ENCODE measurements at regions not wholly inside any gene's neighbourhood (a gene's known extent, or its start where the extent isn't known, plus 50 kb on each side); places are given as distances from the start of the nearest gene placed in this dataset.
"Not testable (repeated sequence)": the region's sequence is repeated elsewhere in the genome, so short reads cannot be mapped to it uniquely, and the experiment has no call there.

DNA sequence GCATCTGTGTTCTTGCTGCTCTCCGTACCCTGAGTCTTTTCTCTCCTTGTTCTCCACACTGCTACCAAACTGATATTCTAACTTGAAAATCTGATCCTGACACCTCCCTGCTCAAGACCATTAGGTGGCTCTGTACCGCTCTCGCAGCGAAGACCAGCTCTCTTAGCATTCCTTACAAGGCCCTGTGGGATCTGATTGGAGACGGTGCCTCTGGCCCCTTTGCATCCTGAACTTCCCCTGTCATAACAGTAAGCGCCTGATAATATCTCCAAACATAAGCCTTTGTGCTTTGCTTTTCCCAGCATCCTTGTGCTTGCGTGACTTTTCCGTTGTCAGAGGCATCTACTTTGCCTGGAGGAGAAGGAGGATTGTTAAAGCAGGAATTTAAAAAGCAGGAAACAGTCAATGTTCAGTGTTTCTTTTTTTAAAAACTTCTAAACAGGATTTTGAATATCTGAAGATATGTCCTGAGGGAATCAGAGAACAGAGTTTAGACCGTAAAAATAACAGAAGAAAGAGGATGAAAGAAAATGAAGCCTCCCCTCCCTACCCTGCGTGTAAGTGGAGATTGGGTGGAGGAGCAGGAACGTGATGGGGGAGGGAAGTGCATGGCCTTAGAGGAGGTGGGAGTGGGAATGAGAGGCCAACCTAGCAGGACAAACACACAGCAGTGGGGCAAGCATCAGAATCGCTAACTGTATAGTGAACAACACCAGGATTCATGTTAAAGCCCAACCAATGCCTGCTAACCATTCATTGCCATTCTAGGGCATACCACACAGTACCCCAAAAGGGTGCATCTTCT is 89.2 kb upstream of the STMND1 start:
- DNase-seq (ENCODE audit: low spot score) = no peak

DNA sequence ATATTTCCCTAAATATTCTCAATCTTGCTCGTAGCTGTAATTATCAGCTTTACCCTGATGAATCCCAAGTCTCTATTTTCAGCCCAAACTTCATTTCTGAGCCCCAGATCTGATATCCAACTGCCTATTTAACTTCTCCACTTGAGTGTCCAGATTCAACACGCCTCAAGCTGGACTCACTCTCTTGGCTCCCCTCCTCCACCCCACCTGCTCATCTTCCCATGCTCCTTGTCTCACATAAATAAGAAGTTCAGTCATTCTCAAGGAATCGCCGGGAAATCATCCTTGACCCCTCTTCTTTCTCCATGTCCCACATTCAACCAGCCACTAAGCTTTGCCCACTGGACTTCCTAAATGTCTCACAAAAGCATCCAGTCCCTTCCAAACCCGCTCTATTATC is 89.9 kb upstream of the STMND1 start:
- no peak for DNase-seq (ENCODE audit: low spot score)

GRCh38 chr6:17007749-17008148 is 94.1 kb upstream of the STMND1 start:
- no peak for DNase-seq (ENCODE audit: low spot score)

- DNase-seq (ENCODE audit: low spot score) = no peak
These were observed 95.3 kb upstream of the STMND1 start for GRCh38 chr6:17006543-17006942.

- no peak for DNase-seq (ENCODE audit: low spot score)
These were observed 97.6 kb upstream of the STMND1 start for GRCh38 chr6:17004269-17004668.

GRCh38 chr6:17002123-17002522 is 99.7 kb upstream of the STMND1 start:
- DNase-seq (ENCODE audit: low spot score) = no peak

- no peak for DNase-seq (ENCODE audit: low spot score)
These were observed 100.7 kb upstream of the STMND1 start for GRCh38 chr6:17001188-17001587.

GRCh38 chr6:16999491-17000436 is 102.1 kb upstream of the STMND1 start:
- DNase-seq (ENCODE audit: low spot score) = no peak

GRCh38 chr6:16998461-16998860 is 103.4 kb upstream of the STMND1 start:
- no peak for DNase-seq (ENCODE audit: low spot score)

- DNase-seq (ENCODE audit: low spot score) = no peak
These were observed 106.2 kb upstream of the STMND1 start for GRCh38 chr6:16995511-16996250.

GRCh38 chr6:16993396-16993795 is 108.5 kb upstream of the STMND1 start:
- no peak for DNase-seq (ENCODE audit: low spot score)

GRCh38 chr6:16991981-16992629 is 109.7 kb upstream of the STMND1 start:
- no peak for DNase-seq (ENCODE audit: low spot score)

- DNase-seq (ENCODE audit: low spot score) = not testable (repeated sequence)
These were observed 111.9 kb upstream of the STMND1 start for GRCh38 chr6:16989976-16990375.

DNA sequence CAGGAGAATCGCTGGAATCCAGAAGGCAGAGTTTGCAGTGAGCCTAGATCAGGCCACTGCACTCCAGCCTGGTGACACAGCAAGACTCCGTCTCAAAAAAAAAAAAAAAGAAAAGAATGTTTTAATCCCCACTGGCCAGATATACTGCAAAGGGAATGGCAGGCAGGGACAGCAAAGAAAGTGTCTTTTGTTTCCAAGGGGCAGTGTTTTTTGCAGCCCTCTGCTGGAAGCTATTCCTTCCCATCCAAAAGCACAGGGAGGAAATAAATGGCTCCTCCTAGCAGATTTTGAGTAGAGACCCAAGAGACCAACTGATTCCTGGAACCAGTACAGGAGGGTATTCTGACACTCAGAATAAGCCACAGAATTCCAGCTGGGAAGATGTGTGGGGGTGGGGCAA is 112.5 kb upstream of the STMND1 start:
- DNase-seq (ENCODE audit: low spot score) = no peak

GRCh38 chr6:16987996-16988395 is 113.9 kb upstream of the STMND1 start:
- DNase-seq (ENCODE audit: low spot score) = no peak

GRCh38 chr6:16985513-16986284 is 116.2 kb upstream of the STMND1 start:
- no peak for DNase-seq (ENCODE audit: low spot score)

GRCh38 chr6:16982807-16983206 is 119.0 kb upstream of the STMND1 start:
- no peak for DNase-seq (ENCODE audit: low spot score)

DNA sequence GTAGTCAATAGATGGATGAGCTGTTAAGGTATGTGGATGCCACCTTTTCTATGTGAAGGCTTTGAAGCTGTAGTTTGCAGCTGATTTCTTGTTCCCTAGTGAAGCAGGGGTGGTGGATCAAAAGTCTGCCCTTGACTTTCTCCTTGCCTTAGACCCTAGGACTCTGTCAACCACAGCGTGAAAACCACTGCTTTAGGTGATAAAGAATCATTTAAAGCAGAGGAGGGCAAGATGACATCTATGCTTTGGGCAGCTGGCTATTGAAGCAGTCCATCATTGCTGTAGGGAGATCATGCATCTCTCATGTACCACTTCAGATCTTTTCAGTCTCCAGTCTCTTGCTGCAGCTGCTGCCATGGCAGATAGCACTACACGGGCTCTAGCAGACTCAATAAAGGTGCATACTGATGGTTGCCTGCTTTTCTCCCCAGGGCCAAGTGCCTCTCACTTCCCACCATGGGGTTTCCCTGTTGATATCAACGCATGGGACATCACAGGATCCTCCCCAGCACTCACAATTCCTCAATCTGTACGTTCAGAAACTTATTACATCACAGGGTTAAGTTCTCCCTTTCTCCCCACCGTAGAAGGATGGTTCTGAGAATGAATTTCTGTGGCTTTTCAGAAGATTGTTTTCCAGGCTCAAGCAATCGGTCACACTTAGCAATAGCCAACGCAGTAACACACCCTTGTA is 122.0 kb upstream of the STMND1 start:
- DNase-seq (ENCODE audit: low spot score) = no peak

DNA sequence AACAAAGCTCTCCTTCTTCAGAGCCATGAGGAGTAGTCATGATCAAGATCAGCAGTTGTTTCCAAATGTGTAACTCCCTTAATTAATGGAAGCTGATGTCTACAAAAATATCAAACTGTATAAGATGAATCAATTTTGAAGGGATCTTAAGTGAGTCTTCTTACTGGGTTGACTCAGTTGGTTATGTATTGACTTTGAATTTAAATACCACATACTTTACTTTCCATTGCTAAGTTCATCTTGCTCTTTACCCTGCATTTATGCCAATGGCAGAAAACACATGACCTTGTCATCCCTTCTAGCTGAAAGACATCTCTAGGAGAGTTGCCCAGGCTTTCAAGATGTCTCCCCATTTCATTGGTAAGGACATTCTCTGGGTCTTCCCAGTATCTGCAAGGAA is 123.2 kb upstream of the STMND1 start:
- DNase-seq (ENCODE audit: low spot score) = no peak

- no peak for DNase-seq (ENCODE audit: low spot score)
These were observed 125.3 kb upstream of the STMND1 start for GRCh38 chr6:16976385-16977183.

Measured in hematopoietic multipotent progenitor cell treated with erythropoietin and hydrocortisone succinate and interleukin-3 and kit ligand, for 15 days (in vitro differentiated cells).